ENCODE measurements at regions not wholly inside any gene's neighbourhood (a gene's known extent, or its start where the extent isn't known, plus 50 kb on each side); places are given as distances from the start of the nearest gene placed in this dataset.

GRCh38 chr15:77803487-77803886 is 170.8 kb upstream of the LINGO1 start:
- TF ChIP-seq FOXP2 (optimal IDR thresholded peaks at IDR 0.05; ENCODE audit: borderline replicate concordance, extremely low read depth, extremely low read length, insufficient read depth) (no peak), REST (IDR thresholded peaks at IDR 0.05; ENCODE audit: insufficient read depth in 1 of 2, low read depth in 2 of 2, low read length in 2 of 2) (no peak), POLR2AphosphoS5 (IDR thresholded peaks at IDR 0.05; ENCODE audit: low read depth, low read length) (no peak), SIN3A (IDR thresholded peaks at IDR 0.05; ENCODE audit: borderline replicate concordance, insufficient read depth, low read length) (no peak), TAF1 (IDR thresholded peaks at IDR 0.05; ENCODE audit: borderline replicate concordance, insufficient read depth, low read length) (no peak)

- no peak for TF ChIP-seq FOXP2 (optimal IDR thresholded peaks at IDR 0.05; ENCODE audit: borderline replicate concordance, extremely low read depth, extremely low read length, insufficient read depth)
- TF ChIP-seq SIN3A (IDR thresholded peaks at IDR 0.05; ENCODE audit: borderline replicate concordance, insufficient read depth, low read length) = no peak
- no peak for TF ChIP-seq POLR2AphosphoS5 (IDR thresholded peaks at IDR 0.05; ENCODE audit: low read depth, low read length)
- TF ChIP-seq TAF1 (IDR thresholded peaks at IDR 0.05; ENCODE audit: borderline replicate concordance, insufficient read depth, low read length) = no peak
- no peak for TF ChIP-seq REST (IDR thresholded peaks at IDR 0.05; ENCODE audit: insufficient read depth in 1 of 2, low read depth in 2 of 2, low read length in 2 of 2)
These were observed 167.6 kb upstream of the LINGO1 start for GRCh38 chr15:77800305-77800704.

GRCh38 chr15:77798847-77799246 is 166.1 kb upstream of the LINGO1 start:
- TF ChIP-seq FOXP2 (optimal IDR thresholded peaks at IDR 0.05; ENCODE audit: borderline replicate concordance, extremely low read depth, extremely low read length, insufficient read depth) (no peak), REST (IDR thresholded peaks at IDR 0.05; ENCODE audit: insufficient read depth in 1 of 2, low read depth in 2 of 2, low read length in 2 of 2) (no peak), SIN3A (IDR thresholded peaks at IDR 0.05; ENCODE audit: borderline replicate concordance, insufficient read depth, low read length) (no peak), TAF1 (IDR thresholded peaks at IDR 0.05; ENCODE audit: borderline replicate concordance, insufficient read depth, low read length) (no peak), POLR2AphosphoS5 (IDR thresholded peaks at IDR 0.05; ENCODE audit: low read depth, low read length) (no peak)

GRCh38 chr15:77798151-77798835 is 165.6 kb upstream of the LINGO1 start:
- TF ChIP-seq REST (IDR thresholded peaks at IDR 0.05; ENCODE audit: insufficient read depth in 1 of 2, low read depth in 2 of 2, low read length in 2 of 2) (no peak), FOXP2 (optimal IDR thresholded peaks at IDR 0.05; ENCODE audit: borderline replicate concordance, extremely low read depth, extremely low read length, insufficient read depth) (no peak), TAF1 (IDR thresholded peaks at IDR 0.05; ENCODE audit: borderline replicate concordance, insufficient read depth, low read length) (no peak), SIN3A (IDR thresholded peaks at IDR 0.05; ENCODE audit: borderline replicate concordance, insufficient read depth, low read length) (no peak), POLR2AphosphoS5 (IDR thresholded peaks at IDR 0.05; ENCODE audit: low read depth, low read length) (no peak)

All from PFSK-1 (cell line).